Right renal cortex interstitium (tissue), 3 donors: ENCODE measurements at regions not wholly inside any gene's neighbourhood (a gene's known extent, or its start where the extent isn't known, plus 50 kb on each side); places are given as distances from the start of the nearest gene placed in this dataset.

Experiments
- DNase-seq, 3 donors: peaks; one replicate each; pipeline ENCODE4 v3.0.0-alpha.2; 2013; ENCODE audit warnings: low read depth in 3 of 3, low spot score in 2 of 3

- DNase-seq, result no peak
These were observed 311.5 kb downstream of the ATP23 start for GRCh38 chr12:58252914-58253313.

- no peak for DNase-seq
These were observed 312.3 kb downstream of the ATP23 start for GRCh38 chr12:58253663-58254062.

- DNase-seq, result no peak
These were observed 313.2 kb downstream of the ATP23 start for GRCh38 chr12:58254463-58255100.

- DNase-seq, result no peak
These were observed 321.4 kb downstream of the ATP23 start for GRCh38 chr12:58262796-58263195.

- DNase-seq, result no peak
These were observed 322.4 kb downstream of the ATP23 start for GRCh38 chr12:58263816-58264215.

GRCh38 chr12:58268069-58268468, 326.7 kb downstream of the ATP23 start:
- DNase-seq, result no peak

GRCh38 chr12:58269476-58269875, 328.1 kb downstream of the ATP23 start:
- no peak for DNase-seq

- no peak for DNase-seq
These were observed 329.8 kb downstream of the ATP23 start for GRCh38 chr12:58270966-58271705.

GRCh38 chr12:58272461-58272860, 331.1 kb downstream of the ATP23 start:
- no peak for DNase-seq

GRCh38 chr12:58277231-58277630, 335.9 kb downstream of the ATP23 start:
- no peak for DNase-seq

- DNase-seq, result no peak
These were observed 342.2 kb downstream of the ATP23 start for GRCh38 chr12:58283553-58283952.

GRCh38 chr12:58285551-58285950, 344.2 kb downstream of the ATP23 start:
- no peak for DNase-seq

GRCh38 chr12:58286353-58286752, 345.0 kb downstream of the ATP23 start:
- no peak for DNase-seq

- no peak for DNase-seq
These were observed 346.8 kb downstream of the ATP23 start for GRCh38 chr12:58288190-58288589.

GRCh38 chr12:58291106-58291505, 349.7 kb downstream of the ATP23 start:
- no peak for DNase-seq

- DNase-seq, result no peak
These were observed 352.1 kb downstream of the ATP23 start for GRCh38 chr12:58293308-58293982.

GRCh38 chr12:58295268-58295667, 353.9 kb downstream of the ATP23 start:
- no peak for DNase-seq

GRCh38 chr12:58296863-58297262, 355.5 kb downstream of the ATP23 start:
- DNase-seq, result no peak

GRCh38 chr12:58298803-58299202, 357.4 kb downstream of the ATP23 start:
- no peak for DNase-seq

GRCh38 chr12:58299371-58299770, 358.0 kb downstream of the ATP23 start:
- no peak for DNase-seq

GRCh38 chr12:58301038-58301729, 359.8 kb downstream of the ATP23 start:
- no peak for DNase-seq
